ENCODE measurements at regions not wholly inside any gene's neighbourhood (a gene's known extent, or its start where the extent isn't known, plus 50 kb on each side); places are given as distances from the start of the nearest gene placed in this dataset.

DNA sequence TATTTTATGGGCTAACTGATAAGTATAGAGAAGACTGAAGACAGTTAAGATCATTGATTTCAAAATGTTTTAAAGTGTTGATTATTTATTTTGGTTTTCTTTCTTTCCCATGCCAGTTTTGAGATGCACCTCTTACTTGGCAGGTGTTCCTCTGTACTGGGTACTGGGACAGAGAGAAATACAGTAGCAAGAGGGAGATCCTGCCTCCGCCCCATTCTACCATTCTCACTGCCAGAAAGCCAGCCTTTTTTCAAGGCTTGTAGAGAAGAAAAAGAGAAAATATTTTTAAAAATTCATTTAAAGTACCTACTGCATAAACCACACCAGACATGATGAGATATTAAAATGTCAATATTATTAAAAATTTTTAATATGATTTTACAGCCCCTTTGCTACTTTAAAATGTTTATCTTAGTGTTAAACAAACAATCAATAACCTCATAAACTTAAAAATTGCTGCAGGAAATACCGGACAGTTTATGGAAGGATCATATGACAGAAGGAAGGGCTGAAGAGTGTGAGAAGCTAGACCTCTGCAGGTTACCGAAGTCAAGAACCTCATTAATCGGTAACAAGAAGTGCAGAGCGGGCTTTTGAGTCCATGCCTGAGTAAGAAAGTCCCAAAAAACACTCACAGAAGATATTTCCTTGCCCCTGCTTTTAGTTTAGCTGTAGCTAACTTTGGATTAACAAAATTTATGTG, 117.8 kb upstream of the ESR1 start:
- CTCF ChIA-PET, result interaction anchor here (1.2 to 1.5 kb wide), 2 partner anchors 17 to 435 kb away, joined by 3 to 4 read pairs; no protein-coding TSS in a partner anchor
- ATAC-seq (ENCODE audit: poor library complexity) (no peak), DNase-seq (no peak)
- Mint-ChIP-seq H3K4me3 (peak overlapping the region; percentile 82), H3K27ac (peak overlapping the region; percentile 89), H3K4me1 (ENCODE audit: low read depth) (peaks cover 28% of the 10 kb centered on the region), H3K36me3 (ENCODE audit: low read depth) (no peaks in the 10 kb centered on the region), H3K27me3 (no peaks in the 10 kb centered on the region), H3K9me3 (no peaks in the 10 kb centered on the region)
- Histone ChIP-seq H3K27ac (ENCODE audit: low read depth in 1 of 2, low read length in 2 of 2) (no peak overlapping the region), H3K27me3 (ENCODE audit: control insufficient read depth in 1 of 2, insufficient read depth in 2 of 2, low read length in 2 of 2) (no peaks in the 10 kb centered on the region), H3K4me3 (ENCODE audit: low read length) (no peak overlapping the region), H3K9me3 (ENCODE audit: control insufficient read depth in 1 of 2, insufficient read depth in 1 of 2, low read length in 2 of 2) (no peaks in the 10 kb centered on the region), H3K36me3 (ENCODE audit: insufficient read depth, low read length) (no peaks in the 10 kb centered on the region), H3K4me1 (ENCODE audit: insufficient read depth, low read length) (peaks cover 5% of the 10 kb centered on the region)
- POLR2A ChIA-PET, result interaction anchor here (0.8 to 1.6 kb wide), 5 partner anchors 15 to 495 kb away, joined by 3 to 9 read pairs (median 5); no protein-coding TSS in a partner anchor
- TF ChIP-seq, protein P1, sequence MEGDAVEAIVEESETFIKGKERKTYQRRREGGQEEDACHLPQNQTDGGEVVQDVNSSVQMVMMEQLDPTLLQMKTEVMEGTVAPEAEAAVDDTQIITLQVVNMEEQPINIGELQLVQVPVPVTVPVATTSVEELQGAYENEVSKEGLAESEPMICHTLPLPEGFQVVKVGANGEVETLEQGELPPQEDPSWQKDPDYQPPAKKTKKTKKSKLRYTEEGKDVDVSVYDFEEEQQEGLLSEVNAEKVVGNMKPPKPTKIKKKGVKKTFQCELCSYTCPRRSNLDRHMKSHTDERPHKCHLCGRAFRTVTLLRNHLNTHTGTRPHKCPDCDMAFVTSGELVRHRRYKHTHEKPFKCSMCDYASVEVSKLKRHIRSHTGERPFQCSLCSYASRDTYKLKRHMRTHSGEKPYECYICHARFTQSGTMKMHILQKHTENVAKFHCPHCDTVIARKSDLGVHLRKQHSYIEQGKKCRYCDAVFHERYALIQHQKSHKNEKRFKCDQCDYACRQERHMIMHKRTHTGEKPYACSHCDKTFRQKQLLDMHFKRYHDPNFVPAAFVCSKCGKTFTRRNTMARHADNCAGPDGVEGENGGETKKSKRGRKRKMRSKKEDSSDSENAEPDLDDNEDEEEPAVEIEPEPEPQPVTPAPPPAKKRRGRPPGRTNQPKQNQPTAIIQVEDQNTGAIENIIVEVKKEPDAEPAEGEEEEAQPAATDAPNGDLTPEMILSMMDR (IDR thresholded peaks at IDR 0.05), result no peak
- intact Hi-C loops (cut with DNase I, micrococcal nuclease), result loop anchor here (1.0 to 5.0 kb wide), 4 partner anchors 78 to 653 kb away; no protein-coding TSS in a partner anchor

DNA sequence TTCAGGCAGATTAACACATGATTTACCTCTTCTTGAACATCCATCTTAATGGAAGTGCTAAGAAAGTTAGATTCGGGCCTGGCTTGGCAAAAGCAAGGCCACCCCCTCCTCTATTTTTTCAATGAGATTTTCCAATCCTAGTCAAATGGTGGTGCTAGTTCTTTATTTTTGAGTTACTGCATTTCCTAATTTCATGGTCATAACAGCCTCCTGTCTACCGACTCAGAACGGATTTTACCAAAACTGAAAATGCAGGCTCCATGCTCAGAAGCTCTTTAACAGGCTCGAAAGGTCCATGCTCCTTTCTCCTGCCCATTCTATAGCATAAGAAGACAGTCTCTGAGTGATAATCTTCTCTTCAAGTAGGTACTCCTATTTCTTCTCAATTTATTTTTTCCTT, 117.2 kb upstream of the ESR1 start:
- intact Hi-C loops (cut with DNase I, micrococcal nuclease), result loop anchor here (1.0 to 5.0 kb wide), 3 partner anchors 77 to 434 kb away; no protein-coding TSS in a partner anchor
- H3K36me3 Mint-ChIP-seq (ENCODE audit: low read depth), result no peaks in the 10 kb centered on the region

More for the DNA sequence above, 117.2 kb upstream of the ESR1 start:
- no peaks in the 10 kb centered on the region for H3K9me3 Mint-ChIP-seq
- Histone ChIP-seq H3K27me3 (ENCODE audit: control insufficient read depth in 1 of 2, insufficient read depth in 2 of 2, low read length in 2 of 2) (no peaks in the 10 kb centered on the region), H3K4me1 (ENCODE audit: insufficient read depth, low read length) (peaks cover 5% of the 10 kb centered on the region), H3K9me3 (ENCODE audit: control insufficient read depth in 1 of 2, insufficient read depth in 1 of 2, low read length in 2 of 2) (no peaks in the 10 kb centered on the region), H3K4me3 (ENCODE audit: low read length) (peak overlapping the region; percentile 58), H3K36me3 (ENCODE audit: insufficient read depth, low read length) (no peaks in the 10 kb centered on the region), H3K27ac (ENCODE audit: low read depth in 1 of 2, low read length in 2 of 2) (peak overlapping the region in 1 of 2 donors; percentile 71)
- H3K27ac Mint-ChIP-seq, result peak overlapping the region; percentile 89
- H3K4me3 Mint-ChIP-seq, result peak overlapping the region; percentile 82
- POLR2A ChIA-PET, result interaction anchor here (0.6 to 1.6 kb wide), 14 partner anchors 9 to 586 kb away, joined by 3 to 9 read pairs (median 4); no protein-coding TSS in a partner anchor
- TF ChIP-seq, protein P1 (IDR thresholded peaks at IDR 0.05), result peak; percentile 49
- peaks cover 28% of the 10 kb centered on the region for H3K4me1 Mint-ChIP-seq (ENCODE audit: low read depth)
- ATAC-seq (ENCODE audit: poor library complexity) (peak; percentile 65), DNase-seq (peak in 4 of 14 experiments; percentile 10 to 68 (median 60))
- H3K27me3 Mint-ChIP-seq, result no peaks in the 10 kb centered on the region
- CTCF ChIA-PET, result interaction anchor here (0.7 to 1.5 kb wide), 3 partner anchors 9 to 434 kb away, joined by 3 to 4 read pairs (median 3); no protein-coding TSS in a partner anchor

All from CD4-positive, alpha-beta T cell (primary cell).